Suppressor macrophage (primary cell): ENCODE measurements at regions not wholly inside any gene's neighbourhood (a gene's known extent, or its start where the extent isn't known, plus 50 kb on each side); places are given as distances from the start of the nearest gene placed in this dataset.
"Not testable (repeated sequence)": the region's sequence is repeated elsewhere in the genome, so short reads cannot be mapped to it uniquely, and the experiment has no call there.

Experiments
- DNase-seq, 4 experiments: peaks; one replicate each; pipeline ENCODE4 v3.0.0-alpha.2; 2020 to 2022

GRCh38 chr1:197985351-197985750 lies 68.2 kb downstream of the LHX9 start:
- DNase-seq: peak; percentile 5 to 56 (median 22)

- no peak for DNase-seq
Observed at GRCh38 chr1:197986817-197987216, 69.6 kb downstream of the LHX9 start.

- DNase-seq: peak in 2 of 4 experiments; percentile 4 to 12
Observed at GRCh38 chr1:197987294-197987693, 70.1 kb downstream of the LHX9 start.

- not testable (repeated sequence) for DNase-seq
Observed at GRCh38 chr1:197988581-197988980, 71.4 kb downstream of the LHX9 start.

GRCh38 chr1:197989058-197989457 lies 71.9 kb downstream of the LHX9 start:
- DNase-seq: peak in 1 of 4 experiments; percentile 5

GRCh38 chr1:197991594-197991993 lies 74.4 kb downstream of the LHX9 start:
- DNase-seq: no peak

- DNase-seq: no peak
Observed at GRCh38 chr1:197994907-197995407, 77.8 kb downstream of the LHX9 start.

GRCh38 chr1:197995408-197996258 lies 78.5 kb downstream of the LHX9 start:
- DNase-seq: no peak

- DNase-seq: not testable (repeated sequence)
Observed at GRCh38 chr1:197996259-197996512, 79.0 kb downstream of the LHX9 start.

GRCh38 chr1:197998110-197998509 lies 80.9 kb downstream of the LHX9 start:
- DNase-seq: no peak

- no peak for DNase-seq
Observed at GRCh38 chr1:198001776-198002408, 84.7 kb downstream of the LHX9 start.

- no peak for DNase-seq
Observed at GRCh38 chr1:198003468-198003867, 86.3 kb downstream of the LHX9 start.

- no peak for DNase-seq
Observed at GRCh38 chr1:198007011-198007410, 89.8 kb downstream of the LHX9 start.

- no peak for DNase-seq
Observed at GRCh38 chr1:198007687-198008607, 90.8 kb downstream of the LHX9 start.

GRCh38 chr1:198014355-198014754 lies 97.2 kb downstream of the LHX9 start:
- no peak for DNase-seq

- DNase-seq: no peak
Observed at GRCh38 chr1:198015309-198015708, 98.1 kb downstream of the LHX9 start.

GRCh38 chr1:198018529-198018928 lies 101.4 kb downstream of the LHX9 start:
- peak in 1 of 4 experiments; percentile 3 for DNase-seq

GRCh38 chr1:198019126-198019525 lies 102.0 kb downstream of the LHX9 start:
- no peak for DNase-seq

GRCh38 chr1:198024336-198024735 lies 107.2 kb downstream of the LHX9 start:
- DNase-seq: no peak

GRCh38 chr1:198024782-198025181 lies 107.6 kb downstream of the LHX9 start:
- no peak for DNase-seq

GRCh38 chr1:198030682-198031081 lies 113.5 kb downstream of the LHX9 start:
- DNase-seq: no peak

- DNase-seq: no peak
Observed at GRCh38 chr1:198031086-198031485, 113.9 kb downstream of the LHX9 start.

GRCh38 chr1:198032668-198033067 lies 115.5 kb downstream of the LHX9 start:
- no peak for DNase-seq
